Endothelial cell of umbilical vein (primary cell): ENCODE measurements at regions not wholly inside any gene's neighbourhood (a gene's known extent, or its start where the extent isn't known, plus 50 kb on each side); places are given as distances from the start of the nearest gene placed in this dataset.

Experiments used
- EZH2 ChIP-seq: IDR thresholded peaks from 2 replicates; pipeline ENCODE4 v1.6.1; 2012; ENCODE audit warnings: borderline replicate concordance, low read depth, mild to moderate bottlenecking, moderate library complexity, low read length, inconsistent platforms; ENCODE audit not compliant: severe bottlenecking
- FOS ChIP-seq: IDR thresholded peaks from 2 replicates; pipeline ENCODE4 v1.6.1; 2011; ENCODE audit warnings: mild to moderate bottlenecking, low read length, moderate library complexity, borderline replicate concordance; ENCODE audit not compliant: insufficient read depth
- GATA2 ChIP-seq: IDR thresholded peaks from 2 replicates; pipeline ENCODE4 v1.7.0; 2011; ENCODE audit warnings: low read depth, mild to moderate bottlenecking, moderate library complexity, mixed read lengths, low read length; ENCODE audit not compliant: insufficient read length, insufficient read depth
- JUN ChIP-seq: IDR thresholded peaks from 2 replicates; pipeline ENCODE4 v1.6.1; 2011; ENCODE audit warnings: borderline replicate concordance, low read depth; ENCODE audit not compliant: insufficient read length, insufficient read depth
- MYC ChIP-seq: IDR thresholded peaks from one replicate; pipeline ENCODE4 v1.6.1; 2011; ENCODE audit warnings: mild to moderate bottlenecking, low read depth, low read length
- POLR2A ChIP-seq: IDR thresholded peaks from 2 replicates; pipeline ENCODE4 v1.6.1; 2012; ENCODE audit warnings: low read depth, mild to moderate bottlenecking, control low read depth, low read length
- POLR2AphosphoS5 ChIP-seq: IDR thresholded peaks from 2 replicates; pipeline ENCODE4 v1.6.1; 2012; ENCODE audit warnings: low read depth, mild to moderate bottlenecking, control low read depth, low read length, moderate library complexity; ENCODE audit not compliant: insufficient read depth
- TF ChIP-seq, protein P1 (sequence below), 2 donors: IDR thresholded peaks; 1 replicate in 1 of 2; 2 replicates in 1 of 2; pipeline ENCODE4 v1.5.1; 2011; ENCODE audit warnings: low read length in 2 of 2, mild to moderate bottlenecking in 2 of 2, moderate library complexity in 2 of 2, control low read depth in 1 of 2, inconsistent platforms in 1 of 2, low read depth in 1 of 2; ENCODE audit not compliant: insufficient read depth in 1 of 2; ENCODE audit errors: extremely low read depth in 1 of 2
- TF ChIP-seq, protein P2 (sequence below): IDR thresholded peaks from 2 replicates; pipeline ENCODE4 v1.6.1; 2011; ENCODE audit not compliant: insufficient read depth, insufficient read length

DNA sequence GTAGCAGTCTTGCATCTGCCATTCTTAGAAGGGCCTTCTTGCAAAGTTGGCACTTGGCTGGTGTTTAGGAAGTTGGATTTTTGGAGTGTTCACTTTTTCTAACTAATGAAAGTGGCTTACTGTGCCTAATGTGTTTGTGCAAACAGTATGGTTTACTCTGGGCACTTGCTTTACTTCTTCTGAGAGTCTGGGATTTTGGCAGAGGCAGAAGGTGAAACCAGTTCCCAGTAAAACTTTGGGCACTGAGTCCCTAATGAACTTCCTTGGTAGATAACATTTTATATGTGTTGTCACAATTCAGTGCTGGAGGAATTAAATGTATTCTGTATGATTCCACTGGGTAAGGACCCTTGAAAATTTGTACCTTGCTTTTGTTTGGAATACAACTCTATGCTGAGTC is 155.7 kb downstream of the FAM170A start:
- TF ChIP-seq, protein P1, sequence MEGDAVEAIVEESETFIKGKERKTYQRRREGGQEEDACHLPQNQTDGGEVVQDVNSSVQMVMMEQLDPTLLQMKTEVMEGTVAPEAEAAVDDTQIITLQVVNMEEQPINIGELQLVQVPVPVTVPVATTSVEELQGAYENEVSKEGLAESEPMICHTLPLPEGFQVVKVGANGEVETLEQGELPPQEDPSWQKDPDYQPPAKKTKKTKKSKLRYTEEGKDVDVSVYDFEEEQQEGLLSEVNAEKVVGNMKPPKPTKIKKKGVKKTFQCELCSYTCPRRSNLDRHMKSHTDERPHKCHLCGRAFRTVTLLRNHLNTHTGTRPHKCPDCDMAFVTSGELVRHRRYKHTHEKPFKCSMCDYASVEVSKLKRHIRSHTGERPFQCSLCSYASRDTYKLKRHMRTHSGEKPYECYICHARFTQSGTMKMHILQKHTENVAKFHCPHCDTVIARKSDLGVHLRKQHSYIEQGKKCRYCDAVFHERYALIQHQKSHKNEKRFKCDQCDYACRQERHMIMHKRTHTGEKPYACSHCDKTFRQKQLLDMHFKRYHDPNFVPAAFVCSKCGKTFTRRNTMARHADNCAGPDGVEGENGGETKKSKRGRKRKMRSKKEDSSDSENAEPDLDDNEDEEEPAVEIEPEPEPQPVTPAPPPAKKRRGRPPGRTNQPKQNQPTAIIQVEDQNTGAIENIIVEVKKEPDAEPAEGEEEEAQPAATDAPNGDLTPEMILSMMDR (IDR thresholded peaks at IDR 0.05; ENCODE audit: extremely low read depth in 1 of 2, insufficient read depth in 1 of 2, low read depth in 1 of 2, low read length in 2 of 2): no peak
- TF ChIP-seq EZH2 (no peak), POLR2AphosphoS5 (no peak), POLR2A (no peak), JUN (no peak), FOS (no peak), MYC (no peak), GATA2 (no peak)
- TF ChIP-seq, protein P2, sequence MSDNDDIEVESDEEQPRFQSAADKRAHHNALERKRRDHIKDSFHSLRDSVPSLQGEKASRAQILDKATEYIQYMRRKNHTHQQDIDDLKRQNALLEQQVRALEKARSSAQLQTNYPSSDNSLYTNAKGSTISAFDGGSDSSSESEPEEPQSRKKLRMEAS: no peak
